ENCODE measurements at regions not wholly inside any gene's neighbourhood (a gene's known extent, or its start where the extent isn't known, plus 50 kb on each side); places are given as distances from the start of the nearest gene placed in this dataset.

- intact Hi-C loops (cut with DNase I), result no loop called here
Measured at GRCh38 chr10:8825611-8826010, 771.1 kb downstream of the GATA3 start.

GRCh38 chr10:8829592-8829991 is 775.1 kb downstream of the GATA3 start:
- Histone ChIP-seq H3K4me1 (no peaks in the 10 kb centered on the region), H3K36me3 (no peaks in the 10 kb centered on the region), H3K27me3 (no peaks in the 10 kb centered on the region), H3K4me3 (no peak overlapping the region), H3K27ac (no peak overlapping the region), H3K9me3 (no peaks in the 10 kb centered on the region)
- DNase-seq (no peak), ATAC-seq (no peak)
- intact Hi-C loops (cut with DNase I), result no loop called here
- TF ChIP-seq CTCF (IDR thresholded peaks at IDR 0.05), result no peak

More at GRCh38 chr10:8825611-8826010, 771.1 kb downstream of the GATA3 start:
- Histone ChIP-seq H3K27me3 (no peaks in the 10 kb centered on the region), H3K4me1 (no peaks in the 10 kb centered on the region), H3K27ac (no peak overlapping the region), H3K36me3 (no peaks in the 10 kb centered on the region), H3K4me3 (no peak overlapping the region), H3K9me3 (no peaks in the 10 kb centered on the region)
- ATAC-seq (no peak), DNase-seq (no peak)
- TF ChIP-seq CTCF (IDR thresholded peaks at IDR 0.05), result no peak

- Histone ChIP-seq H3K36me3 (no peaks in the 10 kb centered on the region), H3K27me3 (no peaks in the 10 kb centered on the region), H3K4me3 (no peak overlapping the region), H3K9me3 (no peaks in the 10 kb centered on the region), H3K27ac (no peak overlapping the region), H3K4me1 (no peaks in the 10 kb centered on the region)
- TF ChIP-seq CTCF (IDR thresholded peaks at IDR 0.05), result no peak
- DNase-seq, result no peak
- intact Hi-C loops (cut with DNase I), result no loop called here
- no peak for ATAC-seq
Measured at GRCh38 chr10:8830048-8830447, 775.6 kb downstream of the GATA3 start.

GRCh38 chr10:8830876-8831275 is 776.4 kb downstream of the GATA3 start:
- no peak overlapping the region for H3K4me3 ChIP-seq
- H3K36me3 ChIP-seq, result no peaks in the 10 kb centered on the region
- H3K9me3 ChIP-seq, result no peaks in the 10 kb centered on the region
- TF ChIP-seq CTCF (IDR thresholded peaks at IDR 0.05), result no peak
- H3K27ac ChIP-seq, result no peak overlapping the region
- no peaks in the 10 kb centered on the region for H3K27me3 ChIP-seq
- no peaks in the 10 kb centered on the region for H3K4me1 ChIP-seq
- intact Hi-C loops (cut with DNase I), result no loop called here
- ATAC-seq (no peak), DNase-seq (no peak)

GRCh38 chr10:8835453-8836167 is 781.1 kb downstream of the GATA3 start:
- intact Hi-C loops (cut with DNase I), result no loop called here
- no peak overlapping the region for H3K4me3 ChIP-seq
- no peak for ATAC-seq
- H3K36me3 ChIP-seq, result no peaks in the 10 kb centered on the region
- DNase-seq, result no peak
- H3K4me1 ChIP-seq, result no peaks in the 10 kb centered on the region
- no peaks in the 10 kb centered on the region for H3K9me3 ChIP-seq
- H3K27ac ChIP-seq, result no peak overlapping the region
- no peaks in the 10 kb centered on the region for H3K27me3 ChIP-seq
- no peak for TF ChIP-seq CTCF (IDR thresholded peaks at IDR 0.05)

GRCh38 chr10:8840356-8840755 is 785.9 kb downstream of the GATA3 start:
- H3K4me1 ChIP-seq, result no peaks in the 10 kb centered on the region
- H3K9me3 ChIP-seq, result no peaks in the 10 kb centered on the region
- no peak overlapping the region for H3K4me3 ChIP-seq
- no peaks in the 10 kb centered on the region for H3K27me3 ChIP-seq
- TF ChIP-seq CTCF (IDR thresholded peaks at IDR 0.05), result no peak
- no peaks in the 10 kb centered on the region for H3K36me3 ChIP-seq
- ATAC-seq, result no peak
- no peak for DNase-seq
- no peak overlapping the region for H3K27ac ChIP-seq
- intact Hi-C loops (cut with DNase I), result no loop called here
